ENCODE measurements at regions not wholly inside any gene's neighbourhood (a gene's known extent, or its start where the extent isn't known, plus 50 kb on each side); places are given as distances from the start of the nearest gene placed in this dataset.

DNA sequence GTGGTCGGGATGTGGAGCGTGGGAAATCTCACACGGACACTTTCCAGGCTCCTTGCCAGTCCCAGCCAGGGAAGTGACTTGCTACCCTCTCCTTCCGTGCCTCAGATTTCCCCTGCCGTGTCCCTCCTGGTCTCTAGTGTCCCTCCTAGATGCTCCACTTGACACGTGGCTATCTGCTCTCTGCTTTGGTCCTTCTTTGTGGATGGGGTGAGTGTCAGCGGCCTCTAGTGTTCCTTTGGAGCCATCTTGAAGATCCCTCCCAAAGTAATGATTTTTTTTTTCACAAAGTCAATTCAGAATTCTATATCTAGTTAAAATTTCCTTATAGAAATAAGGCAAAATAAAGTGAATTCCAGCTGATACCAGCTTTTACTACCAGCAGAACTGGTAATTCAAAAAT is 117.7 kb downstream of the MRPL36 start:
- DNase-seq (ENCODE audit: missing footprints) (no peak), ATAC-seq (no peak)
- intact Hi-C loops (cut with DNase I), result no loop called here

GRCh38 chr5:1673042-1673677 is 126.5 kb downstream of the MRPL36 start:
- no peak for ATAC-seq
- no peak for DNase-seq (ENCODE audit: missing footprints)

DNA sequence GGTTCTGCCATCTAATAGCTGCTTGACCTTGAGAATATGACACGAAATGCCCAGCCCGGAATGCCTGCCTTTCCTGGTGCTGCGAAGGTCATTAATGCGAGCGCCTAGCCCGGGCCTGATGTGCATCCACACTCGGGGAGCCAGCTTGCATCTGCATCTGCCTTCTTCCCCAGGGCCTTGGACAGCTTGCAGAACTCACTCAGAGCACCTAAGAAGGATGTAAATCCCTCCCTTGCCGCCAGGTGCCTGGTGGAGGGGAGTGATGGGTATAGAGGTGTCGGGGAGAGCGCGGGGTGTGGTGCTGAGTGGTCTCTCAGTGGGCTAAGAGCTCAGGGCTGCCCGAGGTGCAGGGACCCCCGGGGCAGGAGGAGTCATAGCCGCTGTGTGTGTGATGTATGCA is 127.2 kb downstream of the MRPL36 start:
- DNase-seq (ENCODE audit: missing footprints), result no peak
- ATAC-seq, result no peak
- intact Hi-C loops (cut with DNase I), result no loop called here

More at GRCh38 chr5:1673042-1673677, 126.5 kb downstream of the MRPL36 start:
- intact Hi-C loops (cut with DNase I), result no loop called here

- intact Hi-C loops (cut with DNase I), result no loop called here
- DNase-seq (ENCODE audit: missing footprints) (no peak), ATAC-seq (no peak)
Observed at GRCh38 chr5:1671351-1671750, 128.3 kb downstream of the MRPL36 start.

- intact Hi-C loops (cut with DNase I), result no loop called here
- DNase-seq (ENCODE audit: missing footprints) (no peak), ATAC-seq (no peak)
Observed at GRCh38 chr5:1670351-1670750, 129.3 kb downstream of the MRPL36 start.

GRCh38 chr5:1669276-1670155 is 130.1 kb downstream of the MRPL36 start:
- ATAC-seq (no peak), DNase-seq (ENCODE audit: missing footprints) (no peak)
- intact Hi-C loops (cut with DNase I), result no loop called here

DNA sequence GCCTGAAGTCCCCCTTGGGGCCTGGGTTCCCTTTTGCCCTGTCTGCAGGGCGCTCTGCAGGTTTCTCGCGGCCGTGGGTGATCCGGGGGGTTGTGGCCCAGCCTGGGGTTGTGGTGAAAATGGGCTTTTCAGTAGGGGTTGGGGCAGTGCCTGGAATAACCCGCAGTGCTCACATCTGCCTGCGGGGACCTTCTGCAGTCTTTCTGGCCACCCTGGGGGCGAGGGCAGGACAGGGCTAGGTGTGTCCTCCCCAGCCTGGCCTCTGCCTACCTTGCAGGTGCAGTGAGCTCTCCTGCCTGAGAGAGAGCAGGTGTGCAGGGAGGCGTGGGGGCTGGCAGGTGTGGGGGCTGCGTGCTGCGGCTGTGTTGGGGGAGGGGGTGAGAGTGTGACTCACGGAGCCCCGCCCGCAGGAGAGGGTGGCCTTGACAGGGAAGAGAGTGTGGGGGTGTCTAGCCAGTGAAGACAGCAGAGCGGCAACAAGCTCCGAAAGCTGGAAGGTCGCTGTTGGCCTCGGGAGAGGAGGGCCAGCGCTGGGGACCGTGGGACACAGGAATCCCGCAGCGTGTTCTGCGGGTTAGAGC is 131.4 kb downstream of the MRPL36 start:
- ATAC-seq (no peak), DNase-seq (ENCODE audit: missing footprints) (no peak)
- intact Hi-C loops (cut with DNase I), result no loop called here

DNA sequence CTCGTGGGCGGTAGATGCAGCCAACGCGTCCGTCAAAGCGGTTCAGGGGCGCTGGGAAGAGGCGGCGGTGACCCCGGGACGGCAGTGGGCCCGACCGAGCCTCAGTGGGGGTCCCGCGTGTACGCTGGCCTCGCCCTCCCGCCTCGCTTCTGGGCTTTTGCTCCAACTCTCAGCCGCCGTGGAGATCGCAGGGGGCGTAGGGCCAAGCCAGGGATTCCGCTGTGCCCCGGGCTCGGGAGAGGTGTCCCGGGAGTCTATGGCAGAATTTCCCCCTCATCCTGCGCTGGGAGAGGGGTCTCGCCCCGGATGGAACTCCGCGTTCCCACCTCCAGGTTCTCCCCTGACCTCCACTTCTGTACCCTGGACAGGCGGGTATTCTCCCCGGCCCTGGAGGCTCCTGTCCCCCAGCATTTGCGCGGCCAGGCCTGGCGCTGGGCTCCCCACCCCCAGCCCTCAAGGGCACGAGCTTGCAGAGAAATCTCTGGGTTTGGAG is 131.9 kb downstream of the MRPL36 start:
- DNase-seq (ENCODE audit: missing footprints) (no peak), ATAC-seq (no peak)
- intact Hi-C loops (cut with DNase I), result no loop called here

DNA sequence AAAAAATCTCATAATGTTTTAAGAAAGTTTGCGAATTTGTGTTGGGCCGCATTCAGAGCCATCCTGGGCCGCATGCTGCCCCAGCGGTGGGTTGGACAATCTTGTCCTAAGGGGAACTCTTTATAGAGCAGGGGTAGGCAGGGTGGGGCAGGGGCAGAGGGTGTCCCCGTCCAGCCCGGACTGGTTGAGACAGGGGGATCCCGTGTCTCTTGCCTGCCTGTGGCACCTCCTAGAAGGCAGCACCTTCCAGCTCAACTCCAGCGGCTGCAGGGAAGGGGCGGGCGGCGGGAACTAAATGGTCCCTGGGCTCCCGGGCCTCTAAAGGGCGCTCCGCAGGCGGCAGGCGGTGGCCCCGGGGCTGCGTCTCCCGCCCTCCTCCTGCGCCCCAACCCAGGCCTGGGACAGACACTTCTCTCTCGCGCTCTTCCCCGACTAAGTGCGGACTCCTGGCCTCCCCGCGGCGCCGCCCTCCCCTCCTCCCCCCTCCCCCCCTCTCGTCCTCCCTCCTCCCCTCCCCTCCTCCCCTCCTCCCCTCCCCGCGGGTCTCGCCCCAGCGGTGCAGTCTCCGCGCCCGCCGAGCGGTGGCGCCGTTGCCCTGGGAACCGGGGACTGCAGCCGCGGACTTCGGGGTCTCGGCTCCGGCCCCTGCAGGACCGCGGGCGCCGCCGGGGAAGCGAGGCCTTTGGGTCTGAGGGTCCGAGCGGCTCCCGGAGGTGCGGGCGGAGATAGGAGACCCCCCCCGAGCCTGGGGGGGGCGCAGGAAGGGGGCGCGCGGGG is 132.6 kb downstream of the MRPL36 start:
- DNase-seq (ENCODE audit: missing footprints) (no peak), ATAC-seq (peak; percentile 32)
- intact Hi-C loops (cut with DNase I), result no loop called here

GRCh38 chr5:1666221-1666620 is 133.4 kb downstream of the MRPL36 start:
- DNase-seq (ENCODE audit: missing footprints), result no peak
- no peak for ATAC-seq
- intact Hi-C loops (cut with DNase I), result no loop called here

GRCh38 chr5:1665803-1666202 is 133.8 kb downstream of the MRPL36 start:
- no peak for ATAC-seq
- intact Hi-C loops (cut with DNase I), result no loop called here
- DNase-seq (ENCODE audit: missing footprints), result no peak

- no peak for ATAC-seq
- no peak for DNase-seq (ENCODE audit: missing footprints)
- intact Hi-C loops (cut with DNase I), result no loop called here
Observed at GRCh38 chr5:1665231-1665630, 134.4 kb downstream of the MRPL36 start.

DNA sequence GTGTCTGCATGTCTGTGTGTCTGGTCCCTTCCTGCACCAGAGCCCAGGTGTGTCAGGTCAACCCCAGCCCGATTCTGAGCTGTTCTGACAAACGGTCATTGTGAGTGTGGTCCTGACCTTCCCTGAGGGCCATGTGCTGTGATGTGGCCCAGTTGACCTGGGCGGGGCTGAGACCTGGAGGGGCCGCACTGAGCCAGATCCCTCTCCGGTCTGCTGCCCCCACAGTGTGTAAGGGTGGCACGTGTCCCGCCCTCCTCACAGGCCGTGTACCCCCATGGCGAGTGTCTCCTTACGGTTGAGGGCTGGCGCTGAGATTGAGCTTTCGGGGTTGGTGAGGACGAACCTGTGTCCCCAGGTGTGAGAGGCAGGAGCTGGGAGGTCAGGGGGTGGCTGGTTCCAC is 136.5 kb downstream of the MRPL36 start:
- ATAC-seq (no peak), DNase-seq (ENCODE audit: missing footprints) (no peak)
- intact Hi-C loops (cut with DNase I), result no loop called here

DNA sequence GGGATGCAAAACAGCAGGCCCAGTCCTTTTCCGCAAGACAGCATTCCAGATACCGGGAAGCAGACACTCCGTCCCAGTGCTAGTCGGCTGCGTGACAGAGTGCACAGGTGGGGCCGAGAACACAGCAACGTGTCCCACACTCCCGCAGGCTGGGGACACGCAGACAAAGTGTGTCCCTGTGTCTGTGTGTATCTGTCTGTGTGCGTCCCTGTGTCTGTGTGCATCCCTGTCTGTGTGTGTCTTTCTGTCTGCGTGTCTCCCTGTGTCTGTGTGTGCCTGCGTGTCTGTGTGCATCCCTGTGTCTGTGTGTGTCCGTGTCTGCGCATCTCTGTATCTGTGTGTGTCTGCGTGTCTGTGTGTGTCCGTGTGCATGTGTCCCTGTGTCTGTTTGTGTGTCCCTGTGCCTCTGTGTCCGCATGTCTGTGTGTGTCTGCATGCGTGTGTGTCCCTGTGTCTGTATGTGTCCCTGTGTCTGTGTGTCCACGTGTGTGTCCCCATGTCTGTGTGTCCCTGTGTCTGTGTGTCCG is 137.0 kb downstream of the MRPL36 start:
- ATAC-seq (no peak), DNase-seq (ENCODE audit: missing footprints) (no peak)
- intact Hi-C loops (cut with DNase I), result no loop called here

GRCh38 chr5:1661831-1662558 is 137.6 kb downstream of the MRPL36 start:
- DNase-seq (ENCODE audit: missing footprints) (no peak), ATAC-seq (no peak)
- intact Hi-C loops (cut with DNase I), result no loop called here

- intact Hi-C loops (cut with DNase I), result no loop called here
- ATAC-seq (no peak), DNase-seq (ENCODE audit: missing footprints) (no peak)
Observed at GRCh38 chr5:1661311-1661710, 137.6 kb upstream of the LPCAT1 start.

DNA sequence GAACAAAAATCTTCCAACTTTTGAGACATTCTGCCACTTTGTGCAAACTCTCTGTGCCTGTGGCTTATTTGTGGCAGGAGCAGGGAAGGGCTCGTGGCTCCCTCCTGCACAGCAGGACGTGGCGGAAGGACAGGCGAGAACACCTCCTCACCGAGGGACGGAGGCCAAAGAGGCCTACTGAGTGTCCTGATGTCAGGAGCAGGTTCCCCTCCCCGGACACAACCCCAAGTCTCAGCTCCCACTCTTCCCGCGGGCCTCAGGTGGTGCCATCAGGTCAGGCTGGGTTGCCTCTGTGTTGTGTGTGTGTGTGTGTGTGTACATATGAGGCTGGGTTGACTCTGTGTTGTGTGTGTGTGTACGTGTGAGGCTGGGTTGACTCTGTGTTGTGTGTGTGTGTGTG is 136.8 kb upstream of the LPCAT1 start:
- no peak for DNase-seq (ENCODE audit: missing footprints)
- intact Hi-C loops (cut with DNase I), result no loop called here

GRCh38 chr5:1660001-1660400 is 136.2 kb upstream of the LPCAT1 start:
- ATAC-seq (no peak), DNase-seq (ENCODE audit: missing footprints) (no peak)
- intact Hi-C loops (cut with DNase I), result no loop called here

More for the DNA sequence above, 136.8 kb upstream of the LPCAT1 start:
- ATAC-seq, result no peak

Measured in Right ventricle myocardium inferior (tissue), 1 donor.